Umbilical cord (tissue), 1 donor: ENCODE measurements at regions not wholly inside any gene's neighbourhood (a gene's known extent, or its start where the extent isn't known, plus 50 kb on each side); places are given as distances from the start of the nearest gene placed in this dataset.
"Not testable (repeated sequence)": the region's sequence is repeated elsewhere in the genome, so short reads cannot be mapped to it uniquely, and the experiment has no call there.

Experiments used
- DNase-seq: peaks from one replicate; pipeline ENCODE4 v3.0.0-alpha.2; 2015; ENCODE audit warnings: low spot score

DNA sequence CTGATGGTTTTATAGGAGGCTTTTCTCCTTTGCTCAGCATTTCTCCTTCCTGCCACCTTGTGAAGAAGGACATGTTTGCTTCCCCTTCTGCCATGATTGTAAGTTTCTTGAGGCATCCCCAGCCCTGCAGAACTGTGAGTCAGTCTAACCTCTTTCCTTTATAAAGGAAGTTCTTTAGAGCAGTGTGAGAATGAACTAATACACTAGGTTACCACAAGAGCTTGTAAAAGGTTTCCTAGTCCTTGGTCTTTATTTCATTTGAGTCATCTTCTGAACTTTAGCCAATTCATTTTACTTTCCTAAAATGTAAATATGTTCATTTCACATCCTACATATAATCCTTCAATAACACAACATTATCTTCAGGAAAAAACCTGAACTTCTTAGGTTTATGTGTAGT, 365.3 kb downstream of the HHIPL2 start:
- DNase-seq: no peak

DNA sequence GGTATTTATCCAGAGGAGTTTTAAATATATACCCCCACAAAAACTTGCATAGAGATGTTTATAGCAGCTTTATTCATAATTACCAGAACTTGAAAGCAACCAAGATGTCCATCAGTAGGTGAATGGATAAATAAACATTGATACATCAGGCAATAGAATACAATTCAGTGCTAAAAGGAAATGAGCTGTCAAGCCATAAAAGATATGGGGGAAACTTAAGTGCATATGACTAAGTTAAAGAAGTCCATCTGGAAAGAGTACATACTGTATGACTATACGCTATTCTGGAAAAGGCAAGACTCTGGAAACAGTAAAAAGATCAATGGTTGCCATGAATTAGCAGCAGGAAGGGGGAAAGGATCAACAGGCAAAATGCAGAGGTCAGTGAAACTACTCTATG, 366.7 kb downstream of the HHIPL2 start:
- DNase-seq: no peak

DNA sequence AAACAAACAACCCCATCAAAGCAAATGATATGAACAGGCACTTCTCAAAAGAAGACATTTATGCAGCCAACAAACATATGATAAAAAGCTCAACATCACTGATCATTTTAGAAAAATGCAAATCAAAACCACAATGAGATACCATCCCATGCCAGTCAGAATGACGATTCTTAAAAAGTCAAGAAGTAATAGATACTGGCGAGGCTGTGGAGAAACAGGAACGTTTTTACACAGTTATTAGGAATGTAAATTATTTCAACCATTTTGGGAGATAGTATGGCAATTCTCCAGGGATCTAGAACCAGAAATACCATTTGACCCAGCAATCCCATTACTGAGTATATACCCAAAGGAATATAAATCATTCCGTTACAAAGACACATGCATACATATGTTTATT, 370.4 kb downstream of the HHIPL2 start:
- not testable (repeated sequence) for DNase-seq

DNA sequence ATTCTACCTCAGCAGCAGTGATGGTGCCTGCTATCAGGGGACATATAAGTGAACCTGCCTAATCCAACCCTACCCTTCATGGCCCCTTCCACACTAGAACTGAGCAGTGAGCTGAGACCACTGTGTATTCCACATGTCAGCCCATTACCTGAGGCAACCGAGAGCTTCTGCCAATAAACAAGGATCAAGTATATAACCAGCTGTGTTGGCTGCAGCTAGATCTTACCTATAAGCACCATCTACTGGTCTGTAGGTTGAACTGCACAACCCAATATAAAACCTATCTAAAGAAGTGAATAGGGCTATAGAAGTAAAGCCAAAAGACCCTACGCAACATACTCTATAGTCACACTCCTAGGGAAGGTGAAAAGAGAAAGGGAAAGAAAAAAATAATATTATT, 376.9 kb downstream of the HHIPL2 start:
- DNase-seq: no peak

DNA sequence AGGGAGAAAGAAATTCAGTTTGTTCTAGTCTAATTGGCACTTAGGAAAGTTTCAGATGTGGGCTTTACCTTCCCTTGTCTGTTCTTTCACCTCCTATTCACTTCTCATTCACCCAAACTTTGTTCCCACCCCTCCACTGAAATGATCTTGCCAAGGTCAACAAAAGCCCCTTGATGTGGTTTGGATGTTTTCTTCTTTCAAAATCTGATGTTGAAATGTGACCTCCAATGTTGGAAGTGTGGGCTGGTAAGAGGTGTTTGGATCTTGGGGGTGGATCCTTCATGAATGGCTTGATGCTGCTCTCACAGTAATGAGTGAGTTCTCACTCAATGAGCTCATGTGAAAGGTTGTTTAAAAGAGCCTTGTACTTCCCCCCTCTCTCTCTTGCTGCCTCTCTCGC, 379.3 kb downstream of the HHIPL2 start:
- DNase-seq: no peak

DNA sequence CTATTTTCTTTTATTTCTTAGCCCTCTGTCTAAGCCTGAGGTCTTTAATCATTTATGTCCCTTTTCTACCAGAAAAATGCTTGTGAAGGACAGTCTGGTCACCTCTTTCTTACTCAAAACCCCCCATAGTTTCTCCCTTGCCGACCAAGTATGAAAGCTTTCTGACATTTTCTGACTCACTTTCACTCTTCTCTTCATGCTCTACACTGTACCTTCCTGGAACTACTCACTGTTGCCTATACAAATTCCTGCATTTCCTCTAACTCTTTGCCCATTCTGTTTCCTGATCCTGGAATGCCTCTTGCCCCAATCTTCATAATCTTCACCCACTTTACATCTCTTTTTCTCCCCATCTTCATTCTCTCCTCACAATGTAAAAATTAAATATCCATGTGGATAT, 380.0 kb downstream of the HHIPL2 start:
- DNase-seq: no peak

DNA sequence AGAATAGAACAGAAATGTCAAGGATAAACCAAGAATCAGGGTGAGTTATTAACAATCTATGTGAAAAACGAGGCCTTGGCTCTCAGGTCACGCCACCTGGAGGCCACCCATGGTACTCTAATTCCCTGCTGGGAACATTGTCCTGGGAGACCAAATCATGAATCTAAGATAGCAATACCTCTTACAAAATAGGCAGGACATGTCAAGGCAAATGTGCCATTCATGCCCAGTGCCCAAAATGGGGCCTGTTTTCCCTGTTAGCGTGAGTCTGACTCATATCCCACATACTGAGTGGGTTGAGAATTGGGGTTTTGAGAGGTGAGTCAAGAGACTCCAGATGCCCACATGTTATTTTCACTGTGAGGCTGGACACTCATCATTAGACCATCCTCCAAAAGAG, 380.8 kb downstream of the HHIPL2 start:
- DNase-seq: no peak

DNA sequence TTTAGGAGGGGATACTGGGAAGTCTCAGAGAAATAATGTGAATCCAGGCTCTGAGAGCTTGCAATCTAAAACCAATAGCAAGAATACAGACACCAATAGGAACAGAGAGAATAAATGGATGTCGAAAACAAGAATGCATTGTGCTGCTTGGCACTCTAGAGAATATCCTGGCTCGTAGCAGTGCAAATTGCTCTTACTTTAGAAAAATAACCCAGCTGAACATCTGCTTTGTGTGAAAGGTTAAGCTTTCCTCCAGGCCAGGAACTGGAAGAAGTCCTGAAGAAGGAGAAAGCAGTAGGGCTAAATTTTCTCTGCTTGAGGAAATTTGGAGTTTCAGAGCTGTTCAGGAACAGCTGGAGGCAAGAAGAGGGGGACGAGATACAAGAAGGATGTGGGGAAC, 382.3 kb downstream of the HHIPL2 start:
- DNase-seq: no peak

DNA sequence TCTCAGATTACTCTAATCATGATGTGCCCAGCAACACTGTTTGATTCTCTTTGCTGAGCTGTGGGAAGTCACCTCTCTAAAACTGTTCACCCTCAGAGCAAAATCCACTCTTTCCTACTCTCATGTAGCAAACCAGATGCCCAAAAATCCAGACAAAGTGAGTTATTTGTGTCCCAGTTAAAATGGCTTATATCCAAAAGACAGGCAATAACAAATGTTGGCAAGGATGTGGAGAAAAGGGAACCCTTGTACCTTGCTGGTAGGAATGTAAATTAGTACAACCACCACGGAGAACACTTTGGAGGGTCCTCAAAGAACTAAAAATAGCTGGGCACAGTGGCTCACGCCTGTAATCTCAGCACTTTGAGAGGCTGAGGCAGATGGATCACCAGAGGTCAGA, 384.0 kb downstream of the HHIPL2 start:
- DNase-seq: no peak

DNA sequence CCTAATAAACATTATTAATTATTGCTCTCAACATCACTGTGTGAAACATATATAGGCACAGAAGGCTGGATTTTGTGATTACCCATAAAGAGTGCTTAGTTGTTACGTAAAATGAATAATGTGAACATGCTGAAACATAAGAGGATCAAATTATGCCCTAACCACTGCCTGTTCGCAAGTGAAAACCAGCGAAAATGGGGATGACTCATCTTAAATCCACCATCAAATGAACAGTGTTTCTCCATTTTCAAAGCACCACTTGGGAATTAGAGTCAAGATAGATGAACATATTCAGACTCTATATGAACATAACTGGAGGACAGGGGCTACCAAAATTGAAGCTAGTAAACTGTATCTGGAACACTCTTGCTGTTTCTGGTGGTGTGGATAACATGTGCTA, 386.2 kb downstream of the HHIPL2 start:
- no peak for DNase-seq

DNA sequence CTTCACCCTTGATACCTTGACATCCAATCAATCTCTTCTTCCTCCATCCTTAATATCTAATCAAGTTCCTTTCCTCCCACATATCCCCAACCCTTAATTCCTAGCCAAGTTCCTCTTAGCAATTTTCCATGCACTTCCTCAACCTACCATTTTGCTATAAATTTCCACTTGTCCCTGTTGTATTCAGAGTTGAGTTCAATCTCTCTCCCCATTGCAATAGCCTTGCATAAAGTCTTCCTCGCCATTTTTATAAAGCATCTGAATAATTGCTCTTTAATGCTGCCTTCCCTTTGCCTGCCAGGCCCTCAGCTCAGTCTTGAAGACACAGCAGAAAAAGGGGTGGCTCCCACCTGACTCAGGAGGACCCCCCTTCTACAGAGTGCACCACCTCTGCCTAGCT, 390.3 kb downstream of the HHIPL2 start:
- no peak for DNase-seq

DNA sequence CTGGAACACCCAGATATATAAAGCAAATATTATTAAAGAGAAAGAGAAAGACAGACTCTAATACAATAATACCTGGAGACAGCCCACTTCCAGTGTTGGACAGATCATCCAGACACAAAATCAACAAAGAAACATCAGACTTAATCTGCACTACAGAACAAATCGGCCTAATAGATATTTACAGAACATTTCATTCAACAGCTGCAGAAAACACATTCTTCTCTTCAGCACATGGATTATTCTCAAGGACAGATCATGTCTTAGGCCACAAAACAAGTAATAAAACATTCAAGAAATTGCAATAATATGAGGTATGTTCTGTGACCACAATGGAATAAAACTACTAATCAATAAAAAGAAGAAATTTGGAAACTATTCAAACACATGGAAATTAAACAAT, 398.3 kb upstream of the DUSP10 start:
- DNase-seq: no peak

DNA sequence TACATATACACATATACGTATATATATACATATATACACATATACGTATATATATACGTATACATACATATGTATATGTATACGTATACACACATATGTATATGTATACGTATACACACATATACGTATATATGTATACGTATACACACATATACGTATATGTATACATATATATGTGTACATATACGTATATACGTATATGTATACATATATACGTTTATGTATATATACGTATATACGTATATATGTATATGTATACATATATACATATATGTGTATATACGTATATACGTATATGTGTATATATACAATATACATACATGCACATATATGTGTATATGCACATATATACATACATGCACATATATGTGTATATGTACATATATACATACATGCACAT, 396.2 kb upstream of the DUSP10 start:
- no peak for DNase-seq

DNA sequence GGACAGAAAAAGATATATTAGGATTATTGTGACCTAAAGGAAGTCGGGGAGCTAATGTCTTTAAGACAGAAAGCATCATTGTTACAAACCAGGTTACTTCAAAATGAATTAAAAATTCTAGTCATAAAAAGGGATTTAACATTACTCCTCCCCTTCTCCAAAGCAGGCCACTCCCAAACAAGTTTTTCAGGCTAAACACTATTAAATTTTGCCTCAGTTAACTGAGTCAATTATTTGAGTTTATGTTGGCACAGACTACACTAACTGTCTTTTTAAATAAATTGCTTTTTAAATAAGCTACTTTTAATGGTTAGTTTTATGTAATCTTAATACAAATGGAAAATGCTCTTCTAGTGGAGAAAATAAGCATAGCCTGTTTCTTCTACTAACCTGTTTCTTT, 395.0 kb upstream of the DUSP10 start:
- DNase-seq: no peak

DNA sequence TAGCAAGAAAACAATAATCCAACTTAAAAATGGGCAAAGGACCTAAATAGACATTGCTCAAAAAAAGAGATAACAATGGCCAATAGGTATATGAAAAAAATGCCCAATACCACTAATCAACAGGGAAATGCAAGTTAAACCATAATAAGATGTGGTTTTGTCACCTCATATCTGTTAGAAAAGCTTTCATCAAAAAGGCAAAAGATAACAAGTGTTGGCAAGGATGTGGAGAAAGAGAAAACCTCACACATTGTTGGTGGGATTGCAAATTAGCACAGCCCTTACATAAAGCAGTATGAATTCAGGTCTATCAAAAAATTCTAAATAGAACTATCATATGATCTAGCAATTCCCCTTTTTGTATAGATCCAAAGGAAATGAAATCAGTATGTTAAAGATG, 387.2 kb upstream of the DUSP10 start:
- DNase-seq: no peak

DNA sequence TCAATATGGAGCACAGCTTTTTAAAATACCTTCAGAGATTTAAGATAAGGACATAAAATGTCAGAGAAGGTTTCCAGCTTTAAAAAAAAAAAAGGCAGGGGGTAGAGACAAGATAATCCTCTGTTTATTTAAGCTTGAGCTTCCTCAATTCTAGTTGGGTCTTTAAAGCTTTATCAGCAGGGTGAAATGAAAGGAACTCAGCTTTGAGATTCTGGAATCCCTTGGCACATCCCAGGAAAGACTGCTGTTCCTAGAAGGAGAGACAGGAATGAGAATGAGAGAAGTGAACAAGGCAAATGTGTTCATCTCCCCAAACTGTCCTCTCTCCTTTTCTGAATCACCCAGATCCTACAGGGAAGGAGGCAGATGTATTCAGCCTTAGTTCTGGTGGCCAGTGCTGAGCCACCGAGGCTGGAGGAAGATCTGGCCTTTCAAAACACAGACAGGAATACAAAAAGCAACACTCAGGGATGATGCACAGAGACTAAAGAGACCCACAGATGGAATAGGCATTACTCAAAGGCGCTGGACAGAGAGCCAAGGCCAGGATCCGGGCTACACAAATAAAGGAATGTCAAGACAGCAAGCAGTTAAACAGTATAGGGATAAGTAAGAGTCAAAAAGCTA, 385.8 kb upstream of the DUSP10 start:
- peak; percentile 46 for DNase-seq

DNA sequence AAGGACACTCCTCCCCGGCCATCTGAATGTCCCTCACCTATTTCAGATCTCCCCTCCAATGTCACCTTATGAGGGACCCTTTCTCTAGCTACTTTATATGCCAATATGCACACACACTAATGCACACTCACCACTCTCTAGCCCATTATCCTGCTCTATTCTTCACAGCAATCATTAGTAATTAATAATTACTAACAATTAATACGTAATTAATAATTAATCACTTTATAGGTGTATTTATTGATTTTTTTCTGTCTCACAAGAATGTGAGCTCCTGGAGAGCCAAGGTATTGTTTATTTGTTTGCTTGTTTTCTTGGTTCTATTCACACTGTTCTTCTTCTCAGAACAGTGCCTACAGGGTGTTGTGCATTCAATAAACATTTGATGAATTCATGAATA, 385.2 kb upstream of the DUSP10 start:
- DNase-seq: no peak

DNA sequence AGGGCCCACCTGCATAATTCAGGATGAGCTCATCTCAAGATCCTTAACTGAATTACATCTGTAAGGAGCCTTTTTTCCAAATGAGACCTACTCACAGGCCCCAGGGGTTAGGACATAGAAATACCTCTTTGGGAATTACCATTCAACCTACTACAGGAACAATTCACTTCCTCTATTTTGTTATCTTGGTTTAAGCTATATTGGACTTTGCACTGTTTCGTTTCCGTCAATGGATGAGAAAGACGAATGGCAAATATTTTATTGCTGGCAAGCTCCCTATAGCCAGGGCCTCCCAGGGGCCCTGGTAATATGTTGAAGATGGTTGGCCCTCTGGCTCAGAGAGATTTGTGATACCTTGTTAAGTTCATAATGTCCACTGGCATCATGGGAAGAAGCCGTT, 384.2 kb upstream of the DUSP10 start:
- DNase-seq: no peak

DNA sequence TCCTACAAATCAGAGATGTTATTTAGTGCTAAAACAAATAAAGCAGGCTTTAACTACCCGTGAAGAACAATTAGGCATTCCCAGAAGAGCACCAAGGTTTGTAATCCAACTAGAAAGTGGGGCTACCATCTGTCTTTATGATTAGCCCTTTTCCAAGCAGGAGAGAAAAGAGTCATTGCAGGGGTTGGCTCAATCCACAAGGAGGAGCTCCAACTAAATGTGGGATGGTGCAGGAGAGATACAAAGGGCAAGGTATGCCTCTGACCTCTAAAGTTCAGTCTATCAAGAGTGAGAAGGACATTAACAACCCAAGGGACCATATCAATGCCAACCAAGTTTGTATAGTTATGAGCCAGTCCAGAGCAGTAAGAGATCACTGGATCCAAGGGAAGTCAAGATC, 382.7 kb upstream of the DUSP10 start:
- no peak for DNase-seq

DNA sequence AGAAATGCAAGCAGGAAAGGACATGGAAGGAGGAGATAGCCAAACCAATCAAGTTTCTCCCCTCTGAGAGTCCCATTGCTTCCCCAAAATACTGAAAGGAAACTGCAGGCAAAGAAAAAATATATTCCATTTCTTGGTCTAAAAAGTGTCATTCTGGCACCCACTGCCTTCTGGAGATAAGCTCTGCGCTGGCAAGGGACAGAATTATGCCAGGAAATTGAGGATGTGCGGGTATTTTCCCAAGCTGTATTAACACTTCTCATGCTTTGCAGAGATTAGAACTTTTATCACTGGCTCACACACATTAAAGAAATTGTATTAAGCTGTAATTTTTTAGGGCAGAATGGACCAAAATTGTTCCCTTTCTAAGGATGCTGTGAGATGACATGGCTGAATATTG, 381.2 kb upstream of the DUSP10 start:
- DNase-seq: no peak

DNA sequence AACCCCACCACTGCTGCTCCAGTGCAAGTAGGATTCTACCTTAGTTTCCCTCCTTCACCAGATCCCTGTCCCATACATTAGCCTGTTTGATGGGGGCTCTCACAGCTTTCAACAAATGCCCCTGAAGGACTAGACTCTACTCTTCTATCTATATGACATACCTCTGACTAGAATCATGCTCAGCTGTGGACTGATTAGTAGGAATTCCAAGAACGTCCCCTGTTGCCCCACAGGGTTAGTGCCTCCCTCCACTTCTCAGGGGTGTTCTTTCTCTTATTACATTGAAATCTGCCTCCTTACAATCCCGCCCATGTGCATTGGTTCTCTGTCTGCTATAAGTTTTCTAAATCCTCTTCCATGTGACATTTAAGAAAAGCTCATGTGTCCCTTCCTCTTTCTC, 375.9 kb upstream of the DUSP10 start:
- DNase-seq: no peak

DNA sequence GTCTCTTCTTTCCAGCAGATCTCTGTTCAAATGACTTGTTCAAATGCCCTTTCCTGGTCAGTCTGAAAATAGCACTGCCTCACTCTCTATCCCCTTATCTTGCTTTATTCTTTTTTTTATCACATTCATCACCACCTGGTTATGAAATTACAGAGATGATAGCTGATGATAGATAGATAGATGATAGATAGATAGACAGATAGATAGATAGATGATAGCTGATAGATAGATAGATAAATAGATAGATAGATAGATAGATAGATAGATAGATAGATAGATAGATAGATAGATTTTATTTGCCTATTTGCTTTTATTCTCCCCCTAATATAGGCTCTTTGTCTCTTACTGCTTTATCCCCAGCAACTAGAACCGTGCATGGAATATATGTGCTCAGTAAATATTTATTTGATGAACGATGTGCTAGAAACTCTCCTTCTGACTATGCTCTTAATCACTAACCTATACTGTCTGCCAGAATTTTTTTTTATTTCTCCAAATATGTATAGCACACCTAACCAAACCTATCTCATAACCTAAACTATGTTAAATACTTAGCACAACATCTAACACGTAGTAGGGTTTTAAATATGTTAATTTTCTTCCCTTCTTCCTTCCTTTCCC, 372.8 kb upstream of the DUSP10 start:
- DNase-seq: no peak

DNA sequence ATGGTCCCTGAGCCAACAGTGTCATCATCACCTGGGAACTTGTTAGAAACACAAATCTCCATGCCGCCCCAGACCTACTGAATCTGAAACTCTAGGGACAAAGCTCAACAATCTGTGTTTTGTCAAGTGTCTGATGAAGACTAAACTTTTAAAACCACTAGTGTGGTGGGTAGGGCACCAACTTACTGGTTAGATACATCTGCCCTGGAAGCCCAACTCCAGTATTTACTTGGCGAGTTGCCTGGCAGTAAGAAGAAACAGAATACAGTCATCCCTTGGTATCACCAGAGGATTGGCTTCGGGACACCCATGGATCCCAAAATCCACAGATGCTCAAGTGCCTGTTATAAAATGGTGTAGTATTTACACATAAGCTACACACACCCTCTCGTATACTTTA, 367.9 kb upstream of the DUSP10 start:
- no peak for DNase-seq

DNA sequence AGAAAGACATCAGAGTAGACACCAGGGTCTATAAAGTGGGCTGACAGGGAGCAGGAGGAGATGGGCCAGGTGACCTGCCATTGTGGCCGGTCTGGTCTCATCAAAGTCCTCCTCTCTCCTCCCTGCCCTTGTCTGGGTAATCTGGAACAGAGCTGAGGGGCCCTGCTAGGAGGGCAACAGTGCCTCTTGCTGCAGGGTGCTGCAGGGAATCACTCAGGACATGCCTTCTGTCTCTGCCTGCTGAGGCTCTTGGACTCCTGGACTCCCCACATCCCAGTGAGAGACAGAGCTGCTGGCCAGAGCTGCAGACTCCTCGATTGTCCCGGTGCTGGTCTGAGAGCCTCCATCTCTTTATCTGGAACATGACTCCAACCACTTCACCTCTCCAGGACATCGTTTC, 366.1 kb upstream of the DUSP10 start:
- no peak for DNase-seq
